GM21723 (cell line): ENCODE measurements at regions not wholly inside any gene's neighbourhood (a gene's known extent, or its start where the extent isn't known, plus 50 kb on each side); places are given as distances from the start of the nearest gene placed in this dataset.
"Not testable (repeated sequence)": the region's sequence is repeated elsewhere in the genome, so short reads cannot be mapped to it uniquely, and the experiment has no call there.

Experiments
- ATAC-seq: cut with Tn5 transposase; IDR thresholded peaks from one replicate; pipeline ENCODE4 v1.9.1; 2021; ENCODE audit warnings: mild to moderate bottlenecking, moderate library complexity; ENCODE audit not compliant: unreplicated experiment

- no peak for ATAC-seq
Measured at GRCh38 chr10:109664554-109664953, 258.8 kb downstream of the XPNPEP1 start.

- ATAC-seq, result no peak
Measured at GRCh38 chr10:109663122-109663521, 260.2 kb downstream of the XPNPEP1 start.

- not testable (repeated sequence) for ATAC-seq
Measured at GRCh38 chr10:109652612-109653011, 270.7 kb downstream of the XPNPEP1 start.

GRCh38 chr10:109650228-109650627, 273.1 kb downstream of the XPNPEP1 start:
- no peak for ATAC-seq

GRCh38 chr10:109647627-109648026, 275.7 kb downstream of the XPNPEP1 start:
- ATAC-seq, result no peak

GRCh38 chr10:109633846-109634245, 289.5 kb downstream of the XPNPEP1 start:
- no peak for ATAC-seq

GRCh38 chr10:109633017-109633416, 290.3 kb downstream of the XPNPEP1 start:
- ATAC-seq, result not testable (repeated sequence)

GRCh38 chr10:109624939-109625338, 298.4 kb downstream of the XPNPEP1 start:
- ATAC-seq, result no peak

GRCh38 chr10:109622566-109622965, 300.7 kb downstream of the XPNPEP1 start:
- no peak for ATAC-seq

GRCh38 chr10:109620396-109620795, 302.9 kb downstream of the XPNPEP1 start:
- ATAC-seq, result no peak

- no peak for ATAC-seq
Measured at GRCh38 chr10:109619914-109620313, 303.4 kb downstream of the XPNPEP1 start.

GRCh38 chr10:109618748-109619147, 304.6 kb downstream of the XPNPEP1 start:
- ATAC-seq, result no peak

GRCh38 chr10:109618301-109618700, 305.0 kb downstream of the XPNPEP1 start:
- ATAC-seq, result no peak

GRCh38 chr10:109616359-109616980, 306.8 kb downstream of the XPNPEP1 start:
- ATAC-seq, result no peak

GRCh38 chr10:109595356-109595755, 328.0 kb downstream of the XPNPEP1 start:
- not testable (repeated sequence) for ATAC-seq

- ATAC-seq, result no peak
Measured at GRCh38 chr10:109593682-109594081, 329.6 kb downstream of the XPNPEP1 start.

GRCh38 chr10:109592391-109592790, 330.9 kb downstream of the XPNPEP1 start:
- ATAC-seq, result no peak

GRCh38 chr10:109591601-109592000, 331.7 kb downstream of the XPNPEP1 start:
- ATAC-seq, result no peak

- no peak for ATAC-seq
Measured at GRCh38 chr10:109588259-109588658, 335.1 kb downstream of the XPNPEP1 start.

- ATAC-seq, result no peak
Measured at GRCh38 chr10:109587366-109587765, 335.9 kb downstream of the XPNPEP1 start.

GRCh38 chr10:109556399-109556798, 366.9 kb downstream of the XPNPEP1 start:
- no peak for ATAC-seq

GRCh38 chr10:109542050-109542603, 381.2 kb downstream of the XPNPEP1 start:
- not testable (repeated sequence) for ATAC-seq

GRCh38 chr10:109534193-109534592, 389.1 kb downstream of the XPNPEP1 start:
- no peak for ATAC-seq
